ENCODE measurements at regions not wholly inside any gene's neighbourhood (a gene's known extent, or its start where the extent isn't known, plus 50 kb on each side); places are given as distances from the start of the nearest gene placed in this dataset.

GRCh38 chr18:22728481-22729105 is 204.5 kb upstream of the RBBP8 start:
- TF ChIP-seq CTCF (IDR thresholded peaks at IDR 0.05) (no peak), POLR2A (IDR thresholded peaks at IDR 0.05) (no peak)
